ENCODE measurements at regions not wholly inside any gene's neighbourhood (a gene's known extent, or its start where the extent isn't known, plus 50 kb on each side); places are given as distances from the start of the nearest gene placed in this dataset.

- no peak for TF ChIP-seq REST (IDR thresholded peaks at IDR 0.05; ENCODE audit: low read depth)
- TF ChIP-seq YY1 (IDR thresholded peaks at IDR 0.05; ENCODE audit: low read depth) = no peak
- no peak for TF ChIP-seq NFIC (IDR thresholded peaks at IDR 0.05)
- no peak for TF ChIP-seq EP300 (IDR thresholded peaks at IDR 0.05; ENCODE audit: borderline replicate concordance)
- no peak for TF ChIP-seq CREB1 (IDR thresholded peaks at IDR 0.05; ENCODE audit: low read depth)
- no peak for TF ChIP-seq TAF1 (IDR thresholded peaks at IDR 0.05; ENCODE audit: low read depth)
Measured at GRCh38 chr12:28603239-28603638, 413.0 kb downstream of the CCDC91 start.

All from Ishikawa (cell line).